Large intestine (tissue), 3 donors: ENCODE measurements at regions not wholly inside any gene's neighbourhood (a gene's known extent, or its start where the extent isn't known, plus 50 kb on each side); places are given as distances from the start of the nearest gene placed in this dataset.
A peak's percentile ranks its signal among the peaks of the same experiment; 100 is the strongest.

Experiments used
- DNase-seq, 2 donors: peaks; one replicate each; pipeline versions ENCODE4 v3.0.0 to v3.0.0-alpha.2; 2013
- H3K27ac ChIP-seq: one replicate; pipeline ENCODE4 v1.5.1; 2013; ENCODE audit warnings: low read length
- H3K27me3 ChIP-seq: 2 replicates; pipeline ENCODE4 v1.6.1; 2013; ENCODE audit warnings: low read length; ENCODE audit not compliant: control insufficient read depth, insufficient read depth
- H3K36me3 ChIP-seq: 2 replicates; pipeline ENCODE4 v1.6.1; 2013; ENCODE audit warnings: low read length; ENCODE audit not compliant: control insufficient read depth, insufficient read depth
- H3K4me1 ChIP-seq: one replicate; pipeline ENCODE4 v1.6.1; 2013; ENCODE audit warnings: low read length; ENCODE audit not compliant: control insufficient read depth, insufficient read depth
- H3K4me3 ChIP-seq: one replicate; pipeline ENCODE4 v1.5.1; 2013; ENCODE audit warnings: low read length
- H3K9me3 ChIP-seq: one replicate; pipeline ENCODE4 v1.6.1; 2013; ENCODE audit warnings: mild to moderate bottlenecking, low read depth, low read length, moderate library complexity; ENCODE audit not compliant: control insufficient read depth
- WGBS: methylation state at CpG from one replicate; pipeline ENCODE4 v1.1.5; 2013; ENCODE audit warnings: low lambda C conversion rate; ENCODE audit not compliant: insufficient coverage; 5-methylcytosine and 5-hydroxymethylcytosine counted together

- Histone ChIP-seq H3K36me3 (no peaks in the 10 kb centered on the region), H3K4me1 (no peaks in the 10 kb centered on the region), H3K4me3 (no peak overlapping the region), H3K27me3 (no peaks in the 10 kb centered on the region), H3K9me3 (no peaks in the 10 kb centered on the region), H3K27ac (no peak overlapping the region)
- WGBS = no CpG with 5 or more reads among the region's 1 CpG
- no peak for DNase-seq
Measured at GRCh38 chr4:25527034-25527433, 128.6 kb upstream of the SLC34A2 start.

- WGBS = no CpG with 5 or more reads among the region's 14 CpGs
- no peak overlapping the region for H3K27ac ChIP-seq
- no peak overlapping the region for H3K4me3 ChIP-seq
- no peaks in the 10 kb centered on the region for H3K36me3 ChIP-seq
- no peaks in the 10 kb centered on the region for H3K27me3 ChIP-seq
- no peaks in the 10 kb centered on the region for H3K9me3 ChIP-seq
- no peak for DNase-seq
- no peaks in the 10 kb centered on the region for H3K4me1 ChIP-seq
Measured at GRCh38 chr4:25528391-25528790, 127.3 kb upstream of the SLC34A2 start.

- no peaks in the 10 kb centered on the region for H3K4me1 ChIP-seq
- H3K36me3 ChIP-seq = no peaks in the 10 kb centered on the region
- no peak for DNase-seq
- H3K27ac ChIP-seq = no peak overlapping the region
- H3K4me3 ChIP-seq = no peak overlapping the region
- H3K27me3 ChIP-seq = no peaks in the 10 kb centered on the region
- no peaks in the 10 kb centered on the region for H3K9me3 ChIP-seq
Measured at GRCh38 chr4:25531272-25531671, 124.4 kb upstream of the SLC34A2 start.

GRCh38 chr4:25532591-25532990, 123.1 kb upstream of the SLC34A2 start:
- H3K36me3 ChIP-seq = no peaks in the 10 kb centered on the region
- H3K4me3 ChIP-seq = no peak overlapping the region
- no peak overlapping the region for H3K27ac ChIP-seq
- no peaks in the 10 kb centered on the region for H3K27me3 ChIP-seq
- no peak for DNase-seq
- H3K9me3 ChIP-seq = no peaks in the 10 kb centered on the region
- WGBS = no CpG with 5 or more reads among the region's 4 CpGs
- no peaks in the 10 kb centered on the region for H3K4me1 ChIP-seq

GRCh38 chr4:25533256-25533655, 122.4 kb upstream of the SLC34A2 start:
- Histone ChIP-seq H3K27me3 (no peaks in the 10 kb centered on the region), H3K4me1 (no peaks in the 10 kb centered on the region), H3K36me3 (no peaks in the 10 kb centered on the region), H3K9me3 (no peaks in the 10 kb centered on the region), H3K4me3 (no peak overlapping the region), H3K27ac (no peak overlapping the region)
- no peak for DNase-seq
- no CpG with 5 or more reads among the region's 3 CpGs for WGBS

- peak; percentile 18 to 27 for DNase-seq
- Histone ChIP-seq H3K9me3 (no peaks in the 10 kb centered on the region), H3K36me3 (no peaks in the 10 kb centered on the region), H3K27ac (no peak overlapping the region), H3K4me1 (peaks cover 5% of the 10 kb centered on the region), H3K4me3 (no peak overlapping the region), H3K27me3 (no peaks in the 10 kb centered on the region)
- no CpG with 5 or more reads among the region's 2 CpGs for WGBS
Measured at GRCh38 chr4:25535278-25535677, 120.4 kb upstream of the SLC34A2 start.

GRCh38 chr4:25535701-25536473, 119.8 kb upstream of the SLC34A2 start:
- no peak for DNase-seq
- Histone ChIP-seq H3K36me3 (no peaks in the 10 kb centered on the region), H3K27me3 (no peaks in the 10 kb centered on the region), H3K4me1 (peaks cover 5% of the 10 kb centered on the region), H3K27ac (no peak overlapping the region), H3K4me3 (no peak overlapping the region), H3K9me3 (no peaks in the 10 kb centered on the region)
- 83% methylated on average over 3 of the region's 10 CpGs for WGBS

GRCh38 chr4:25536564-25537320, 118.9 kb upstream of the SLC34A2 start:
- Histone ChIP-seq H3K27me3 (no peaks in the 10 kb centered on the region), H3K4me1 (peaks cover 5% of the 10 kb centered on the region), H3K27ac (no peak overlapping the region), H3K4me3 (no peak overlapping the region), H3K36me3 (no peaks in the 10 kb centered on the region), H3K9me3 (no peaks in the 10 kb centered on the region)
- WGBS = 80% methylated on average over 1 of the region's 7 CpGs
- DNase-seq = no peak

- no peaks in the 10 kb centered on the region for H3K27me3 ChIP-seq
- no peak for DNase-seq
- H3K9me3 ChIP-seq = no peaks in the 10 kb centered on the region
- no CpG with 5 or more reads among the region's 4 CpGs for WGBS
- H3K4me1 ChIP-seq = peaks cover 5% of the 10 kb centered on the region
- no peaks in the 10 kb centered on the region for H3K36me3 ChIP-seq
- H3K27ac ChIP-seq = no peak overlapping the region
- no peak overlapping the region for H3K4me3 ChIP-seq
Measured at GRCh38 chr4:25538430-25538829, 117.2 kb upstream of the SLC34A2 start.

- H3K4me3 ChIP-seq = no peak overlapping the region
- no CpG with 5 or more reads among the region's 3 CpGs for WGBS
- no peaks in the 10 kb centered on the region for H3K36me3 ChIP-seq
- H3K4me1 ChIP-seq = peaks cover 5% of the 10 kb centered on the region
- H3K9me3 ChIP-seq = no peaks in the 10 kb centered on the region
- no peak for DNase-seq
- H3K27me3 ChIP-seq = no peaks in the 10 kb centered on the region
- H3K27ac ChIP-seq = no peak overlapping the region
Measured at GRCh38 chr4:25539241-25539640, 116.4 kb upstream of the SLC34A2 start.
